ELR (cell line): ENCODE measurements at regions not wholly inside any gene's neighbourhood (a gene's known extent, or its start where the extent isn't known, plus 50 kb on each side); places are given as distances from the start of the nearest gene placed in this dataset.
A peak's percentile ranks its signal among the peaks of the same experiment; 100 is the strongest.

ENCODE experiments used
- DNase-seq: peaks from one replicate; pipeline ENCODE4 v3.0.0-alpha.2; 2015; ENCODE audit warnings: low read depth

GRCh38 chr5:69029292-69029691 lies 64.5 kb upstream of the SLC30A5 start:
- DNase-seq = no peak

DNA sequence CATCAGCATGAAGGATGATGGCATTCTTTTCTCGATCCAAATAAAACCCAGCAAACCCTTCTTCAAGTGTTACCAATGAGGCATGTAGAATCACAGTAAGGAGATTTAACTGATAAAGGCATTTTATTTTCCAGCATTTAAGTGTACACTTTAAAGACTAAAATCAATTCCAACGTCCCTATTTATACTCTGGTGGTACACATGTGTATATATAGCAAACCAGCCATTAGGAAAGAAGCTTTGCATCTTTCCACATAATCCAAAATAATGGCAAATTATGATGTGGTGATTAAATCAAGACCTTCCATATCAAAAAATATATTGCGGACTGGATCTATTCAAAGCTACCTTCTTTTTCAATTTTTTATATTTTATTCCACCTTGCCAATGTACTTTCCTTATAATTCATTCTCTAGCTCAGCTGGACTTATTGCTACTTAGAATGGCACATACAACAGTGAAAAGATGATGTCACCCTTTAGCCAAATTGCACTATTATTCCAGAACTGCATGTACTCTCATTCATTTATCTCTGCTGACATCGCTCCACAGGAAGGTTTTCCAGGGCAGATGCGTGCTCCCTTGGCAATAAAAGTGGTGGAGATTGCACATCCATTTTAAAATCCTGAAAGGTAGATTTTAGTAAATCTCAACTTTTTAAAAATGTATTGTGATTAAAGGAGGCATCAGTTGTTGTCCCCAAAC lies 63.3 kb upstream of the SLC30A5 start:
- no peak for DNase-seq

- peak; percentile 4 for DNase-seq
These were observed 61.8 kb upstream of the SLC30A5 start for GRCh38 chr5:69032009-69032408.

GRCh38 chr5:69033690-69034089 lies 60.1 kb upstream of the SLC30A5 start:
- DNase-seq = no peak

DNA sequence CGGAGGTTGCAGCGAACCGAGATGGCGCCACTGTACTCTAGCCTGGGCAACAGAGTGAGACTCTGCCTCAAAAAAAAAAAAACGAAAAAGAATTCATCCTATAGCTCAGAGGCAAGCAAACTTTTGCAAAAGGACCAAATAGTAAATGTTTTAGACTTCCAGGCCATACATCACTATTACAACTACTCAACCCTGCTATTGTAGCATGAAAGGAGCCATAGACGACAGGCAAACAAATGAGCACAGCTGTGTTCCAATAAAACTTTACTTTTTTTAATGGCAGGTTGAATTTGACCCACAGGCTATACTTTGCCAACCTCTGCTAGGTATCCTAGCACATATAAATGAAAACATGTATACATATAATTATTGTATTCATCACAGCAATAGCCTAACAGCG lies 58.9 kb upstream of the SLC30A5 start:
- DNase-seq = no peak

GRCh38 chr5:69035665-69036064 lies 58.1 kb upstream of the SLC30A5 start:
- DNase-seq = peak; percentile 60

GRCh38 chr5:69038539-69038938 lies 55.3 kb upstream of the SLC30A5 start:
- no peak for DNase-seq

DNA sequence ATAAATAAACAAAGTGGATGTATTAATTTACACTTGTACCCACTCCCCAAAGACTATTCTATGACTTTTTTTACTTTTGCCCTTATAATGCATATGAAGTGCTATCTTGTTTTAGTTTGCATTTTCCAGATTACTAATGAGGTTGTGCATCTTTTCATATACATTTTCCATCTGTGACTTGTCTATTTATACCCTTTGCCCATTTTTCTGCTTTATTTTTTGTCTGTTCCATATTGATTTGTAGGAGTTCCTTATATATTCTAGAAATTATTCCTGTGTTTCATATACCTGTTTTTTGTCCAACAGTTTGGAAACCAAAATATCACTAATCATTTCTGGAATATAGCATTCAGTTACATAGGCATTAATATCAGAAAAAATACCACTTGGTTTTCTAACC lies 54.0 kb upstream of the SLC30A5 start:
- no peak for DNase-seq

GRCh38 chr5:69042500-69042899 lies 51.3 kb upstream of the SLC30A5 start:
- DNase-seq = no peak

- peak; percentile 88 for DNase-seq
These were observed 50.7 kb upstream of the SLC30A5 start for GRCh38 chr5:69042915-69043654.

DNA sequence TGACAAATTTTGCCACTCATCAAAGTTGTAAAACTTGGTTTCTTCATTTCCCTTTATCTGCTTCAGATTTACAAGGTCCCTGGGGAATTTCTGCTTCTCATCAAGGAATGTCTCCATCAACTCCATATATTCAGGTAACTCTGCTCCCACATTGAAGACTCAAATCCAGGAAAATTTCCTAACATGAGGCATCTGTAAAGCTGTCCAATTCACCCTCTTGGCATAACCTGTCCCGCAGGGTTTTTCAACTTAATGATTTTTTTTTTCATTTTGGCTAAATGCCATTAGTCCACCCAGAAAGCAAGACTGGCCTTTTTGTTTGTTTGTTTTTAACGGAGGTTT lies 50.2 kb upstream of the SLC30A5 start:
- DNase-seq = peak; percentile 2
